ENCODE measurements at regions not wholly inside any gene's neighbourhood (a gene's known extent, or its start where the extent isn't known, plus 50 kb on each side); places are given as distances from the start of the nearest gene placed in this dataset.
"Not testable (repeated sequence)": the region's sequence is repeated elsewhere in the genome, so short reads cannot be mapped to it uniquely, and the experiment has no call there.

DNA sequence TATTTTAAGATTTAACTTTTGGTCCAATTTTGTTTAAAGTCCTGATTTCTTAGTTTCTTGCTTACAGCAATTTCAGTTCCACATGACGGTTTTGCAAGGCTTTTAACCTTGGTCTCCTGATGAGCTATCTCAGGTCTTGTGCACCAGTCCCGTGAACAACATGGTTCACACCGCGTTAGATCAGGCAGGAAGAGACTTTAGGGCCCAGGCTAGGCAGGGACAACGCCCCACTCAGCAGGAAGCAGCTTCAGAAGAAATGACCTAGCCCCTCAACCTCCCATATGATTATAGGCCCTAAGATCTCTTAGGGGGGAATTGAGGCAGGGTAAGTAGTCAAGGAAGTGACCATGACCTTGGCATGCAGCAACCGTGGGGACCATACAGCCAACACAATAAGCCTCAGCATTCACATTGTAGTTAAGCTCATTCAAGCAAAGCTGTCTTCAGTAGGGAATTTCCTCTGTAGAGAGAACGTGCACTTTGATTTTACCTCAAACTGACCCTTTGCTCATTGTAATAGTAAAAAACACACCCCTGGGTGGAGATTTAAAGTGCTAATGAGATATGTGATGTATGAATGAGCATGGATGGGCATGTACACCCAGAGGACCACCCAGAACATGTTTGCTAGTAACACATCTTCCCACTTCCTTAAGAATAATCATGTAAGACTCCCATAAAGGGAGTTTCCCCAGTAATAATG, 55.3 kb upstream of the CT45A1 start:
- TF ChIP-seq ZNF33B (CRISPR knock-in tag; IDR thresholded peaks at IDR 0.05); ARID2 (CRISPR knock-in tag; IDR thresholded peaks at IDR 0.05; ENCODE audit: borderline replicate concordance); ZNF101 (CRISPR knock-in tag; IDR thresholded peaks at IDR 0.05; ENCODE audit: borderline replicate concordance, low read depth); CREB1 (IDR thresholded peaks at IDR 0.05); CREB1 (CRISPR knock-in tag; IDR thresholded peaks at IDR 0.05); RXRA (CRISPR knock-in tag; IDR thresholded peaks at IDR 0.05); KDM5A (IDR thresholded peaks at IDR 0.05; ENCODE audit: borderline replicate concordance, low read length); POLR2A (IDR thresholded peaks at IDR 0.05; ENCODE audit: insufficient read depth in 1 of 2, low read depth in 2 of 2, low read length in 2 of 2); NFE2L1 (CRISPR knock-in tag; IDR thresholded peaks at IDR 0.05; ENCODE audit: borderline replicate concordance); NPAS2 (CRISPR knock-in tag; IDR thresholded peaks at IDR 0.05; ENCODE audit: borderline replicate concordance); ZSCAN29 (CRISPR knock-in tag; conservative IDR thresholded peaks at IDR 0.05): not testable (repeated sequence)
- TF ChIP-seq, protein P1, sequence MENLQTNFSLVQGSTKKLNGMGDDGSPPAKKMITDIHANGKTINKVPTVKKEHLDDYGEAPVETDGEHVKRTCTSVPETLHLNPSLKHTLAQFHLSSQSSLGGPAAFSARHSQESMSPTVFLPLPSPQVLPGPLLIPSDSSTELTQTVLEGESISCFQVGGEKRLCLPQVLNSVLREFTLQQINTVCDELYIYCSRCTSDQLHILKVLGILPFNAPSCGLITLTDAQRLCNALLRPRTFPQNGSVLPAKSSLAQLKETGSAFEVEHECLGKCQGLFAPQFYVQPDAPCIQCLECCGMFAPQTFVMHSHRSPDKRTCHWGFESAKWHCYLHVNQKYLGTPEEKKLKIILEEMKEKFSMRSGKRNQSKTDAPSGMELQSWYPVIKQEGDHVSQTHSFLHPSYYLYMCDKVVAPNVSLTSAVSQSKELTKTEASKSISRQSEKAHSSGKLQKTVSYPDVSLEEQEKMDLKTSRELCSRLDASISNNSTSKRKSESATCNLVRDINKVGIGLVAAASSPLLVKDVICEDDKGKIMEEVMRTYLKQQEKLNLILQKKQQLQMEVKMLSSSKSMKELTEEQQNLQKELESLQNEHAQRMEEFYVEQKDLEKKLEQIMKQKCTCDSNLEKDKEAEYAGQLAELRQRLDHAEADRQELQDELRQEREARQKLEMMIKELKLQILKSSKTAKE (CRISPR knock-in tag; IDR thresholded peaks at IDR 0.05; ENCODE audit: borderline replicate concordance) = not testable (repeated sequence)
- TF ChIP-seq, protein P2, sequence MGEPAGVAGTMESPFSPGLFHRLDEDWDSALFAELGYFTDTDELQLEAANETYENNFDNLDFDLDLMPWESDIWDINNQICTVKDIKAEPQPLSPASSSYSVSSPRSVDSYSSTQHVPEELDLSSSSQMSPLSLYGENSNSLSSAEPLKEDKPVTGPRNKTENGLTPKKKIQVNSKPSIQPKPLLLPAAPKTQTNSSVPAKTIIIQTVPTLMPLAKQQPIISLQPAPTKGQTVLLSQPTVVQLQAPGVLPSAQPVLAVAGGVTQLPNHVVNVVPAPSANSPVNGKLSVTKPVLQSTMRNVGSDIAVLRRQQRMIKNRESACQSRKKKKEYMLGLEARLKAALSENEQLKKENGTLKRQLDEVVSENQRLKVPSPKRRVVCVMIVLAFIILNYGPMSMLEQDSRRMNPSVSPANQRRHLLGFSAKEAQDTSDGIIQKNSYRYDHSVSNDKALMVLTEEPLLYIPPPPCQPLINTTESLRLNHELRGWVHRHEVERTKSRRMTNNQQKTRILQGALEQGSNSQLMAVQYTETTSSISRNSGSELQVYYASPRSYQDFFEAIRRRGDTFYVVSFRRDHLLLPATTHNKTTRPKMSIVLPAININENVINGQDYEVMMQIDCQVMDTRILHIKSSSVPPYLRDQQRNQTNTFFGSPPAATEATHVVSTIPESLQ (CRISPR knock-in tag; conservative IDR thresholded peaks at IDR 0.05) = not testable (repeated sequence)
